ENCODE measurements at regions not wholly inside any gene's neighbourhood (a gene's known extent, or its start where the extent isn't known, plus 50 kb on each side); places are given as distances from the start of the nearest gene placed in this dataset.

- POLR2A ChIA-PET = no interaction called here
- Histone ChIP-seq H3K9me3 (ENCODE audit: control insufficient read depth, insufficient read depth, low read length) (peaks cover 67% of the 10 kb centered on the region), H3K27me3 (ENCODE audit: control insufficient read depth, insufficient read depth, low read length) (no peaks in the 10 kb centered on the region), H3K27ac (ENCODE audit: low read depth, low read length) (no peak overlapping the region), H3K4me3 (ENCODE audit: low read depth, low read length) (no peak overlapping the region)
- CTCF ChIA-PET = interaction anchor here (0.5 kb wide), 1 partner anchor 969 kb away, joined by 4 read pairs; no protein-coding TSS in a partner anchor
- no peak for TF ChIP-seq CTCF (IDR thresholded peaks at IDR 0.05; ENCODE audit: low read depth, low read length)
- DNase-seq (ENCODE audit: low read depth, low spot score) = no peak
These were observed 274.2 kb upstream of the TCERG1L start for GRCh38 chr10:131585761-131586160.

GRCh38 chr10:131586958-131587357 lies 275.4 kb upstream of the TCERG1L start:
- no peak overlapping the region for H3K4me3 ChIP-seq (ENCODE audit: low read depth, low read length)
- peaks cover 63% of the 10 kb centered on the region for H3K9me3 ChIP-seq (ENCODE audit: control insufficient read depth, insufficient read depth, low read length)
- no peak for TF ChIP-seq CTCF (IDR thresholded peaks at IDR 0.05; ENCODE audit: low read depth, low read length)
- no peaks in the 10 kb centered on the region for H3K27me3 ChIP-seq (ENCODE audit: control insufficient read depth, insufficient read depth, low read length)
- DNase-seq (ENCODE audit: low read depth, low spot score) = no peak
- H3K27ac ChIP-seq (ENCODE audit: low read depth, low read length) = no peak overlapping the region
- ChIA-PET CTCF (interaction anchor here (0.6 kb wide), 1 partner anchor 783 kb away, joined by 7 read pairs; no protein-coding TSS in a partner anchor), POLR2A (no interaction called here)

- ChIA-PET POLR2A (no interaction called here), CTCF (no interaction called here)
- no peak overlapping the region for H3K27ac ChIP-seq (ENCODE audit: low read depth, low read length)
- no peaks in the 10 kb centered on the region for H3K27me3 ChIP-seq (ENCODE audit: control insufficient read depth, insufficient read depth, low read length)
- no peak for DNase-seq (ENCODE audit: low read depth, low spot score)
- peaks cover 63% of the 10 kb centered on the region for H3K9me3 ChIP-seq (ENCODE audit: control insufficient read depth, insufficient read depth, low read length)
- no peak overlapping the region for H3K4me3 ChIP-seq (ENCODE audit: low read depth, low read length)
- TF ChIP-seq CTCF (IDR thresholded peaks at IDR 0.05; ENCODE audit: low read depth, low read length) = no peak
These were observed 276.6 kb upstream of the TCERG1L start for GRCh38 chr10:131587976-131588680.

GRCh38 chr10:131588704-131589220 lies 277.2 kb upstream of the TCERG1L start:
- TF ChIP-seq CTCF (IDR thresholded peaks at IDR 0.05; ENCODE audit: low read depth, low read length) = no peak
- no peak overlapping the region for H3K27ac ChIP-seq (ENCODE audit: low read depth, low read length)
- H3K27me3 ChIP-seq (ENCODE audit: control insufficient read depth, insufficient read depth, low read length) = no peaks in the 10 kb centered on the region
- H3K9me3 ChIP-seq (ENCODE audit: control insufficient read depth, insufficient read depth, low read length) = peaks cover 63% of the 10 kb centered on the region
- DNase-seq (ENCODE audit: low read depth, low spot score) = no peak
- no peak overlapping the region for H3K4me3 ChIP-seq (ENCODE audit: low read depth, low read length)
- POLR2A ChIA-PET = no interaction called here
- CTCF ChIA-PET = no interaction called here

- Histone ChIP-seq H3K9me3 (ENCODE audit: control insufficient read depth, insufficient read depth, low read length) (peaks cover 51% of the 10 kb centered on the region), H3K27me3 (ENCODE audit: control insufficient read depth, insufficient read depth, low read length) (no peaks in the 10 kb centered on the region), H3K4me3 (ENCODE audit: low read depth, low read length) (no peak overlapping the region), H3K27ac (ENCODE audit: low read depth, low read length) (no peak overlapping the region)
- ChIA-PET CTCF (no interaction called here), POLR2A (no interaction called here)
- no peak for TF ChIP-seq CTCF (IDR thresholded peaks at IDR 0.05; ENCODE audit: low read depth, low read length)
- no peak for DNase-seq (ENCODE audit: low read depth, low spot score)
These were observed 279.0 kb upstream of the TCERG1L start for GRCh38 chr10:131590567-131590966.
